Central memory CD8-positive, alpha-beta T cell (primary cell): ENCODE measurements at regions not wholly inside any gene's neighbourhood (a gene's known extent, or its start where the extent isn't known, plus 50 kb on each side); places are given as distances from the start of the nearest gene placed in this dataset.

Experiments used
- ATAC-seq: fragments of 150-1000 bp; cut with Tn5 transposase; replicated peaks from 2 replicates; pipeline ENCODE4 v1.10.0; 2022; ENCODE audit warnings: mild to moderate bottlenecking, moderate FRiP score, moderate number of reproducible peaks; ENCODE audit not compliant: poor library complexity, severe bottlenecking; ENCODE audit errors: extremely low read depth
- DNase-seq, 2 donors: peaks; one replicate each; pipeline ENCODE4 v3.0.0; 2021; ENCODE audit warnings: low spot score in 2 of 2
- H3K27ac Mint-ChIP-seq: one replicate; pipeline ENCODE4 v1.8.0; 2022; ENCODE audit warnings: low read depth, mild to moderate bottlenecking, moderate library complexity, mixed read lengths
- H3K27me3 Mint-ChIP-seq: one replicate; pipeline ENCODE4 v1.8.0; 2022; ENCODE audit warnings: mixed read lengths
- H3K36me3 Mint-ChIP-seq: one replicate; pipeline ENCODE4 v1.8.0; 2022; ENCODE audit warnings: mild to moderate bottlenecking, moderate library complexity, mixed read lengths; ENCODE audit not compliant: insufficient read depth
- H3K4me1 Mint-ChIP-seq: one replicate; pipeline ENCODE4 v1.8.0; 2022; ENCODE audit warnings: mixed read lengths
- H3K4me3 Mint-ChIP-seq: one replicate; pipeline ENCODE4 v1.8.0; 2022; ENCODE audit warnings: mild to moderate bottlenecking, moderate library complexity, mixed read lengths
- H3K9me3 Mint-ChIP-seq: one replicate; pipeline ENCODE4 v1.8.0; 2022; ENCODE audit warnings: mixed read lengths

GRCh38 chr5:6823996-6824395 is 110.8 kb downstream of the TENT4A start:
- H3K4me1 Mint-ChIP-seq = peaks cover 14% of the 10 kb centered on the region
- H3K9me3 Mint-ChIP-seq = peaks cover 12% of the 10 kb centered on the region
- ATAC-seq (no peak), DNase-seq (no peak)
- H3K4me3 Mint-ChIP-seq = no peak overlapping the region
- H3K36me3 Mint-ChIP-seq = peaks cover 5% of the 10 kb centered on the region
- H3K27me3 Mint-ChIP-seq = peaks cover 24% of the 10 kb centered on the region
- no peak overlapping the region for H3K27ac Mint-ChIP-seq

- Mint-ChIP-seq H3K27me3 (peaks cover 15% of the 10 kb centered on the region), H3K27ac (no peak overlapping the region), H3K4me1 (peaks cover 20% of the 10 kb centered on the region), H3K9me3 (peaks cover 14% of the 10 kb centered on the region), H3K36me3 (peaks cover 5% of the 10 kb centered on the region), H3K4me3 (no peak overlapping the region)
- DNase-seq (no peak), ATAC-seq (no peak)
Measured at GRCh38 chr5:6825678-6826244, 112.5 kb downstream of the TENT4A start.

DNA sequence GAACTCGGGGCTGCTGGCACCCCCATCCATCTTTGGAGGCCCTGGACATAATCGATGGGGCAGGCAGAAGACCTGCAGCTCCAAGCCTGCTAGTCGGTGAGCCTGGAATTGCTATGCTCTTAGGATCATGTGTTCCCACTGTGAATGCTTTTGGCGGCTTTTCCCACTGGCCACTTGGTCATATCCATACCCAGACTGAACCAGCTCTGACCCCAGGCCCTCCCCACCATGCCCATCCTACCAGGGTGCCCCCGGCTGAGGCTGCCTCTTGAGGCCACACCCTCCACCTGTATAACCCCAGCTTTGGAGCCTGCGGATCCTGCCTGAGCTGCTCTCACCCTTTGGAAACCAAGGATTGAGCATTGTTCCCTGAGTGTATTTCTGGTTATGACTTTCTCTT is 113.5 kb downstream of the TENT4A start:
- Mint-ChIP-seq H3K27ac (peak overlapping the region; percentile 96), H3K4me3 (no peak overlapping the region)
- ATAC-seq = no peak

GRCh38 chr5:6827526-6828219 is 114.4 kb downstream of the TENT4A start:
- ATAC-seq (peak; percentile 88), DNase-seq (peak; percentile 17 to 32)
- Mint-ChIP-seq H3K4me1 (peaks cover 20% of the 10 kb centered on the region), H3K36me3 (peaks cover 3% of the 10 kb centered on the region), H3K4me3 (peak overlapping the region; percentile 93), H3K27ac (peak overlapping the region; percentile 96), H3K9me3 (peaks cover 11% of the 10 kb centered on the region), H3K27me3 (peaks cover 15% of the 10 kb centered on the region)

More for the DNA sequence above, 113.5 kb downstream of the TENT4A start:
- H3K27me3 Mint-ChIP-seq = peaks cover 15% of the 10 kb centered on the region
- H3K9me3 Mint-ChIP-seq = peaks cover 14% of the 10 kb centered on the region
- peaks cover 20% of the 10 kb centered on the region for H3K4me1 Mint-ChIP-seq
- H3K36me3 Mint-ChIP-seq = peaks cover 5% of the 10 kb centered on the region
- no peak for DNase-seq

DNA sequence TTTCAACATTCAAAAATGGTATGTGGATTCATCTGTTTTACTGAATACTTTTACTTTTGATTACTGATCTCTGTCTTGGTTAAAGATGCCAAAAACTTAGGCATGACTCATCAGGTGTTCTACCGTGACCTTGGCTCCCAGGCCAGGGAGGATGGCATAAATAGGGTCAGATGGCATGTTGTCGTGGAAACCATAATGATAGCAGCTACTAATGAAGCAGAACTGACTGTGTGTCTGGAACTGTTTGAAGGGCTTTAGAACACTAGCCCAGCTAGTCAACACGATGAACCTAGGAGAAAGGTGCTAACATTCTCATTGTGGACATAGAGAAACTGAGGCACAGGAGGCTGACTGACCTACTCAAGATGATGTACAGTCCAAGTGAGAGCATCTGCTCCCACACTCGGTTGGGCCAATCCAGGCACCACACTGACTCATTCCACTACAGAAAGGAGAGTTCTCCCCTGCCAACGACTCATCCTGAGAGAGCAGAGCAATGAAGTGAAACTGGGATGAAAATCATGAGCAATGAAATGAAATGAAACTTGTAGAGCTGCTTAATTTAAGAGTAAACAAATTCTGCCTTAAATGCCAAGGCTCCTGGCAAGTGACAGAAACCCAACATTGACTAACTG is 116.0 kb downstream of the TENT4A start:
- H3K4me3 Mint-ChIP-seq = peak overlapping the region; percentile 93
- peaks cover 20% of the 10 kb centered on the region for H3K4me1 Mint-ChIP-seq
- ATAC-seq = peak; percentile 58
- DNase-seq = no peak
- H3K9me3 Mint-ChIP-seq = peaks cover 5% of the 10 kb centered on the region
- H3K36me3 Mint-ChIP-seq = peaks cover 3% of the 10 kb centered on the region
- peak overlapping the region; percentile 58 for H3K27ac Mint-ChIP-seq
- no peaks in the 10 kb centered on the region for H3K27me3 Mint-ChIP-seq

DNA sequence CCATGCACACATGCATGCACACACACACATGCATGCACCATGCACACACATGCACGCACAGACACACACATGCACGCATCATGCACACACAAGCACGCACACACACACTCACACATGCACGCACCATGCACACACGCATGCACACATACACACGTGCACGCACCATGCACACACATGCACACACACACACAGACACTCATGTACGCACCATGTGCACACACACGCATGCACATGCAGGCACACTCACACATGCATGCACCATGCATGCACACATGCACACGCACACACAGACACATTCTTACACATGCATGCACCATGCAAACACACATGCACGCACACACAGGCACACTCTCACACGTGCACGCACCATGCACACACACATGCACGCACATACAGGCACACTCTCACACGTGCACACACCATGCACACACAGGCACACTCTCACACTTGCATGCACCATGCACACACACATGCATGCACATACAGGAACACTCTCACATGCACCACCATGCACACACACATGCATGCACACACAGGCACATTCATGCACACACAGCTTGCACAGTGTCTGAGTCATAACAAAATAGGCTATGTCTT is 117.5 kb downstream of the TENT4A start:
- Mint-ChIP-seq H3K27me3 (no peaks in the 10 kb centered on the region), H3K27ac (no peak overlapping the region), H3K9me3 (peaks cover 5% of the 10 kb centered on the region), H3K36me3 (peaks cover 3% of the 10 kb centered on the region), H3K4me3 (no peak overlapping the region), H3K4me1 (peaks cover 20% of the 10 kb centered on the region)
- DNase-seq = no peak
- ATAC-seq = no peak

- Mint-ChIP-seq H3K4me3 (no peak overlapping the region), H3K27me3 (no peaks in the 10 kb centered on the region), H3K9me3 (peaks cover 5% of the 10 kb centered on the region), H3K27ac (no peak overlapping the region), H3K4me1 (peaks cover 20% of the 10 kb centered on the region), H3K36me3 (peaks cover 3% of the 10 kb centered on the region)
- no peak for ATAC-seq
- DNase-seq = no peak
Measured at GRCh38 chr5:6831678-6832671, 118.7 kb downstream of the TENT4A start.

DNA sequence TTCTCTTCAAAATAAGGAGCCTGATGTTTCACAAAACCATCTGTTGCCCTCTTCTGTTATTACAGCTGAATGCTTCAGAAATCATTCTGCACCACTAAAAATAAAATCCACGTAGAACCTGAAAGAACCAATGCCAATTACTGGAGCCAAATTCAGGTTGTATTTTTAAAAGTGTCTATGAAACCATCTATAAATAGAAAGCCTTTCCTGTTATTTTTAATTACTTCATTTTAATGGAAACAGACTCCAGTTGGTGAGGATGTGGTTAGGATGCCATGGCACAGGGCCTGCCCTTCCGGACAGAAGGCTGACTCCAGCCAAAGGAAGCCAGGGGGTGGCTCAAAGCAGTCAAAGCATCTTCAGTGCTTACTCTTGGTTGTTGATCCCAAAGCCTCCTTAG is 119.8 kb downstream of the TENT4A start:
- H3K4me3 Mint-ChIP-seq = no peak overlapping the region
- H3K27me3 Mint-ChIP-seq = no peaks in the 10 kb centered on the region
- no peak overlapping the region for H3K27ac Mint-ChIP-seq
- DNase-seq (no peak), ATAC-seq (no peak)
- H3K36me3 Mint-ChIP-seq = peaks cover under 1% of the 10 kb centered on the region
- H3K4me1 Mint-ChIP-seq = peaks cover 20% of the 10 kb centered on the region
- peaks cover 5% of the 10 kb centered on the region for H3K9me3 Mint-ChIP-seq

- no peak overlapping the region for H3K4me3 Mint-ChIP-seq
- ATAC-seq (no peak), DNase-seq (no peak)
- peaks cover 16% of the 10 kb centered on the region for H3K4me1 Mint-ChIP-seq
- peaks cover 5% of the 10 kb centered on the region for H3K9me3 Mint-ChIP-seq
- no peaks in the 10 kb centered on the region for H3K27me3 Mint-ChIP-seq
- H3K27ac Mint-ChIP-seq = no peak overlapping the region
- H3K36me3 Mint-ChIP-seq = no peaks in the 10 kb centered on the region
Measured at GRCh38 chr5:6833406-6833805, 120.2 kb downstream of the TENT4A start.

DNA sequence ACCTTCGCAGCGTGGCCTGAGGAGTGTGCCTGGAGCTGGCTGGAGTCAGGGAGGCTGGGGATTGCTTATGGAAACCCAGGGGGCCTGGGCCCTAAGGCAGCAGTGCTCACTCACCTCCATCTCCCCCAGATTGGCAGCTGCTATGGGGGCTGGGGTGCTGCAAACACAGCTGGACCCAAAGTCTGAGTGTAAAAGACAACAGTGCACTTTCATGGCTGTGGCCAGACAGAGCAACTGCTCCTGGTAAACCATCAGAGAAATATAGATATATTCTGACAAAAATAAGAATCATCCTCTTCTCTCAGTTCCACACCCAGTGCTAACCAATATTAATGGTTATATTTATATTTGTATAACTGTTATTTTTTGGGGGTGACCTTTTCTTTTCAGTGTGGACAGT is 123.9 kb downstream of the TENT4A start:
- ATAC-seq = no peak

DNA sequence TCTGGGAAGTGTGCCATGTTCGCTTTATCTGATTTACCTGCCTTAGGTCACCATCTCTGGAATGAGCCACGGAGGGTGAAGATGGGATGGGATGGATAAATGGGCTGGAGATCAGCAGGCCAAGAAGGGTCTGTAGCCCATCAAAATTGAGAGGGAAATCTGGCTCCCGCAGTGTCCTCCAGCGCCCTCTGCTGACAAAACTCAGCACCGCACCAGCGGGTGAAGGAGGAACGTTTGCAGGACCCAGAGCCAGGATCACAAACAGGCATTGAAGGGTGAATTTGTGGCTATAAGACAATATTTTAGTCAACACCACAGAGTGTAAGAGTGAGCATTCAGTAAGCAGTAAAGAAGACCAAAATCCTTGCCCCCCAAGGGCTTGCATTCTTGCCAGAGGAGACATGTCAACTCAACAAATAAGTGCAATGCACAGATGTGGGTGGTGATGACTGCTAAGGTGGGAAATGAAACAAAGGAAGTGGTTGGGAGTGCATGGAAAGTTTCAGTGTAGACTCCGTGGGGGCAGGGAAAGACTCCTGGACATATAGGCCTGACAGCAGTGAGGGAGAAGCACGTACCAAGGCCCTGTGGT is 124.4 kb downstream of the TENT4A start:
- ATAC-seq (no peak), DNase-seq (no peak)
- no peaks in the 10 kb centered on the region for H3K36me3 Mint-ChIP-seq
- H3K27ac Mint-ChIP-seq = no peak overlapping the region
- H3K4me3 Mint-ChIP-seq = no peak overlapping the region
- no peaks in the 10 kb centered on the region for H3K27me3 Mint-ChIP-seq
- H3K9me3 Mint-ChIP-seq = no peaks in the 10 kb centered on the region
- peaks cover 5% of the 10 kb centered on the region for H3K4me1 Mint-ChIP-seq

More for the DNA sequence above, 123.9 kb downstream of the TENT4A start:
- no peaks in the 10 kb centered on the region for H3K27me3 Mint-ChIP-seq
- H3K4me1 Mint-ChIP-seq = peaks cover 5% of the 10 kb centered on the region
- H3K27ac Mint-ChIP-seq = no peak overlapping the region
- H3K4me3 Mint-ChIP-seq = no peak overlapping the region
- no peaks in the 10 kb centered on the region for H3K9me3 Mint-ChIP-seq
- no peak for DNase-seq
- no peaks in the 10 kb centered on the region for H3K36me3 Mint-ChIP-seq

DNA sequence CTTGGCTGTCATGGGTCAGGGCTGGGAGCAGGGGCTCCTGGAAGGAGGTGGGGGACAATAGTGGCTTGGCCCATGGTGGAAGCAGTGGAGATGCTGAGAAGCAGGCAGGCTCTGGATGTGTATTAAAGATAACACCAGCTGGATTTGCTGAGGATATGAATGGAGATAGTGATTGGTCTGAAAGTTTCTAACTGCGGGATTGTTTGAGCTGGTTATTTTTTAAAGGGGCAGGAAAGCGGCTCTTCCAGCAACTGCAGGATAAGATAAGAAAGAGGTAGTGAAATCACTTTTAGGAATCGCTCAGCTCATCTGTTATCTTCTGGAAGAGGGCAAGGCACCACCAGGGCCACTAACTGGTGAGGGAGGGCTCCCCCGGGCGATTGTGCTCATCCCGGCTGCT is 125.5 kb downstream of the TENT4A start:
- Mint-ChIP-seq H3K36me3 (no peaks in the 10 kb centered on the region), H3K27ac (no peak overlapping the region), H3K27me3 (no peaks in the 10 kb centered on the region), H3K9me3 (no peaks in the 10 kb centered on the region), H3K4me3 (no peak overlapping the region), H3K4me1 (peaks cover 5% of the 10 kb centered on the region)
- no peak for ATAC-seq
- no peak for DNase-seq
